A549 (cell line): ENCODE measurements at regions not wholly inside any gene's neighbourhood (a gene's known extent, or its start where the extent isn't known, plus 50 kb on each side); places are given as distances from the start of the nearest gene placed in this dataset.

Source experiments
- BHLHE40 ChIP-seq: IDR thresholded peaks from 2 replicates; pipeline ENCODE4 v1.6.1; 2012; ENCODE audit warnings: low read depth, low read length, inconsistent platforms
- CBX8 ChIP-seq: fragments of 200-600 bp; sonication (generic); IDR thresholded peaks from 2 replicates; pipeline ENCODE4 v1.6.1; 2016
- HDAC2 ChIP-seq: fragments of 200-600 bp; sonication (generic); IDR thresholded peaks from 2 replicates; pipeline ENCODE4 v1.6.1; 2016

GRCh38 chr2:71906357-71906973 is 241.2 kb downstream of the CYP26B1 start:
- TF ChIP-seq HDAC2 (no peak), CBX8 (peak; percentile 55; the same call in 1 of the 2 replicates), BHLHE40 (no peak)
